IMR-90 (cell line): ENCODE measurements at regions not wholly inside any gene's neighbourhood (a gene's known extent, or its start where the extent isn't known, plus 50 kb on each side); places are given as distances from the start of the nearest gene placed in this dataset.

Experiments used
- ATAC-seq: fragments of 200-7000 bp; cut with Tn5 transposase; 2 replicates; pipeline ENCODE4 v1.9.1; 2020; ENCODE audit warnings: low read depth, mild to moderate bottlenecking, moderate library complexity
- BruUV-seq: library from RNA; stranded (reverse); fragments of 400-500 nt; replicated peaks from 2 replicates; lab custom pipeline; 2021; lab: Mats Ljungman, UMichigan
- CTCF ChIA-PET: fragments of 300-600 bp; formaldehyde crosslinking; extraction: SDS; loops from one replicate; lab custom pipeline; 2021; ENCODE audit warnings: antibody characterized with exemption; lab: Yijun Ruan, JAX
- POLR2A ChIA-PET: fragments of 300-600 bp; sonication (Branson Sonifier 250); formaldehyde crosslinking; loops from one replicate; lab custom pipeline; 2022; ENCODE audit warnings: antibody characterized with exemption; ENCODE audit not compliant: unreplicated experiment; lab: Charles Lee
- DNase-seq: peaks from one replicate; pipeline ENCODE4 v3.0.0; 2013
- H2AFZ ChIP-seq: replicated peaks from 2 replicates; pipeline ENCODE3; 2013; ENCODE audit warnings: low read length, mild to moderate bottlenecking; ENCODE audit not compliant: poor library complexity
- H2AK5ac ChIP-seq: 2 replicates; pipeline ENCODE4 v1.6.1; 2013; ENCODE audit warnings: low read depth, low read length, inconsistent platforms
- H2AK9ac ChIP-seq: replicated peaks from 2 replicates; pipeline ENCODE3; 2013; ENCODE audit warnings: mild to moderate bottlenecking, low read depth, low read length, moderate library complexity; ENCODE audit not compliant: poor library complexity
- H2BK120ac ChIP-seq: 2 replicates; pipeline ENCODE4 v1.6.1; 2013; ENCODE audit warnings: low read depth, low read length, inconsistent platforms
- H2BK15ac ChIP-seq: 3 replicates; pipeline ENCODE4 v1.6.1; 2013; ENCODE audit warnings: low read depth, low read length, inconsistent platforms
- H2BK20ac ChIP-seq: 2 replicates; pipeline ENCODE4 v1.6.1; 2013; ENCODE audit warnings: low read depth, mild to moderate bottlenecking, inconsistent platforms, low read length, moderate library complexity
- H2BK5ac ChIP-seq: 2 replicates; pipeline ENCODE4 v1.6.1; 2013; ENCODE audit warnings: mild to moderate bottlenecking, low read depth, low read length, inconsistent platforms; ENCODE audit not compliant: poor library complexity, severe bottlenecking
- H3K14ac ChIP-seq: replicated peaks from 2 replicates; pipeline ENCODE4 v1.6.1; 2013; ENCODE audit warnings: low read depth, low read length, inconsistent platforms
- H3K18ac ChIP-seq: 2 replicates; pipeline ENCODE4 v1.6.1; 2013; ENCODE audit warnings: low read depth, low read length, control low read depth
- H3K23ac ChIP-seq: 2 replicates; pipeline ENCODE4 v1.6.1; 2013; ENCODE audit warnings: low read depth, low read length, inconsistent platforms
- H3K27ac ChIP-seq: 2 replicates; pipeline ENCODE4 v1.5.1; 2013; ENCODE audit warnings: mild to moderate bottlenecking, control low read depth, low read length; ENCODE audit not compliant: insufficient read depth
- H3K27me3 ChIP-seq: 2 replicates; pipeline ENCODE4 v1.6.1; 2013; ENCODE audit warnings: low read length; ENCODE audit not compliant: control insufficient read depth, insufficient read depth
- H3K36me3 ChIP-seq: 2 replicates; pipeline ENCODE4 v1.6.1; 2013; ENCODE audit warnings: low read length, mixed read lengths; ENCODE audit not compliant: control insufficient read depth, insufficient read depth
- H3K4ac ChIP-seq: 2 replicates; pipeline ENCODE4 v1.6.1; 2013; ENCODE audit warnings: low read depth, low read length, inconsistent platforms
- H3K4me1 ChIP-seq: 2 replicates; pipeline ENCODE4 v1.6.1; 2013; ENCODE audit warnings: low read length, mixed read lengths; ENCODE audit not compliant: control insufficient read depth, insufficient read depth
- H3K4me2 ChIP-seq: 2 replicates; pipeline ENCODE4 v1.6.1; 2013; ENCODE audit warnings: low read depth, mild to moderate bottlenecking, control low read depth, low read length, moderate library complexity
- H3K4me3 ChIP-seq: 2 replicates; pipeline ENCODE4 v1.5.1; 2013; ENCODE audit warnings: low read depth, mild to moderate bottlenecking, control low read depth, low read length, moderate library complexity; ENCODE audit not compliant: insufficient read depth
- H3K56ac ChIP-seq: 2 replicates; pipeline ENCODE4 v1.6.1; 2013; ENCODE audit warnings: low read length, inconsistent platforms; ENCODE audit not compliant: insufficient read depth; ENCODE audit errors: extremely low read depth
- H3K79me1 ChIP-seq, 2 experiments: 2 replicates each; pipeline ENCODE4 v1.6.1; 2013; ENCODE audit warnings: low read length in 2 of 2, inconsistent platforms in 1 of 2, low read depth in 1 of 2
- H3K9ac ChIP-seq: 2 replicates; pipeline ENCODE4 v1.6.1; 2013; ENCODE audit warnings: low read depth, low read length, control low read depth
- H3K9me1 ChIP-seq: 2 replicates; pipeline ENCODE4 v1.6.1; 2013; ENCODE audit warnings: low read length, inconsistent platforms; ENCODE audit not compliant: insufficient read depth
- H3K9me3 ChIP-seq: 2 replicates; pipeline ENCODE4 v1.6.1; 2013; ENCODE audit warnings: low read length; ENCODE audit not compliant: control insufficient read depth, insufficient read depth
- H4K20me1 ChIP-seq: 2 replicates; pipeline ENCODE4 v1.6.1; 2013; ENCODE audit warnings: low read length, inconsistent platforms; ENCODE audit not compliant: insufficient read depth
- H4K5ac ChIP-seq: 2 replicates; pipeline ENCODE4 v1.6.1; 2013; ENCODE audit warnings: mild to moderate bottlenecking, low read depth, low read length, control low read depth
- H4K8ac ChIP-seq, 2 experiments: 2 replicates each; pipeline ENCODE4 v1.6.1; 2013; ENCODE audit warnings: low read depth in 2 of 2, low read length in 2 of 2, control low read depth in 1 of 2, inconsistent platforms in 1 of 2
- H4K91ac ChIP-seq: 2 replicates; pipeline ENCODE4 v1.6.1; 2013; ENCODE audit warnings: low read depth, low read length, inconsistent platforms; ENCODE audit not compliant: insufficient read depth
- BHLHE40 ChIP-seq: fragments of 150-350 bp; IDR thresholded peaks from 2 replicates; pipeline ENCODE4 v1.6.1; 2016; ENCODE audit warnings: mild to moderate bottlenecking, low read depth, low read length
- CEBPB ChIP-seq: IDR thresholded peaks from 2 replicates; pipeline ENCODE4 v1.6.1; 2012; ENCODE audit warnings: low read depth, low read length, improper control_type of control experiment
- CHD1 ChIP-seq: IDR thresholded peaks from 2 replicates; pipeline ENCODE4 v1.6.1; 2012; ENCODE audit warnings: low read depth, low read length, improper control_type of control experiment
- CTCF ChIP-seq: conservative IDR thresholded peaks from 2 replicates; pipeline ENCODE4 v1.5.1; 2012; ENCODE audit warnings: mild to moderate bottlenecking, low read depth, low read length, improper control_type of control experiment
- ELK1 ChIP-seq: fragments of 150-350 bp; IDR thresholded peaks from 2 replicates; pipeline ENCODE4 v1.6.1; 2016; ENCODE audit warnings: low read depth, mild to moderate bottlenecking, low read length, moderate library complexity, borderline replicate concordance
- FOS ChIP-seq: fragments of 150-350 bp; IDR thresholded peaks from 2 replicates; pipeline ENCODE4 v1.6.1; 2016; ENCODE audit warnings: low read depth, low read length
- MAFK ChIP-seq: IDR thresholded peaks from 2 replicates; pipeline ENCODE4 v1.6.1; 2012; ENCODE audit warnings: low read depth, low read length, improper control_type of control experiment
- MAZ ChIP-seq: IDR thresholded peaks from 2 replicates; pipeline ENCODE4 v1.6.1; 2012; ENCODE audit warnings: low read depth, mild to moderate bottlenecking, low read length, improper control_type of control experiment, moderate library complexity, borderline replicate concordance
- MXI1 ChIP-seq: IDR thresholded peaks from 2 replicates; pipeline ENCODE4 v1.6.1; 2012; ENCODE audit warnings: low read depth, mild to moderate bottlenecking, low read length, moderate library complexity, borderline replicate concordance
- NFE2L2 ChIP-seq: fragments of 150-350 bp; IDR thresholded peaks from 2 replicates; pipeline ENCODE4 v1.6.1; 2016; ENCODE audit warnings: low read depth, mild to moderate bottlenecking, low read length
- POLR2A ChIP-seq: IDR thresholded peaks from 2 replicates; pipeline ENCODE4 v1.6.1; 2012; ENCODE audit warnings: mild to moderate bottlenecking, low read depth, low read length
- RAD21 ChIP-seq: IDR thresholded peaks from 2 replicates; pipeline ENCODE4 v1.6.1; 2012; ENCODE audit warnings: low read length, improper control_type of control experiment
- RCOR1 ChIP-seq: IDR thresholded peaks from 2 replicates; pipeline ENCODE4 v1.6.1; 2012; ENCODE audit warnings: mild to moderate bottlenecking, low read length, improper control_type of control experiment; ENCODE audit not compliant: insufficient replicate concordance
- RFX5 ChIP-seq: IDR thresholded peaks from 2 replicates; pipeline ENCODE4 v1.8.0; 2012; ENCODE audit warnings: low read depth, mild to moderate bottlenecking, low read length, moderate library complexity
- SMC3 ChIP-seq: fragments of 150-350 bp; IDR thresholded peaks from 2 replicates; pipeline ENCODE4 v1.6.1; 2016; ENCODE audit warnings: low read depth, mild to moderate bottlenecking, antibody characterized with exemption, low read length, moderate library complexity
- USF2 ChIP-seq: fragments of 150-350 bp; IDR thresholded peaks from 2 replicates; pipeline ENCODE4 v1.6.1; 2017; ENCODE audit warnings: mild to moderate bottlenecking, antibody characterized with exemption, low read length, low read depth
- WGBS, 2 experiments: methylation state at CpG; one replicate each; pipeline versions ENCODE4 v1.1.5 to v1.1.7; 2013; ENCODE audit warnings: missing lambda C conversion rate in 2 of 2; ENCODE audit not compliant: insufficient read length in 1 of 2; ENCODE audit errors: extremely low coverage in 2 of 2; 5-methylcytosine and 5-hydroxymethylcytosine counted together
- dilution Hi-C: fragments of 300-500 bp; cut with HindIII; formaldehyde crosslinking; loops from one replicate; pipeline ENCODE4 v1.14.3; 2018; ENCODE audit warnings: low sequenced_read_pairs; ENCODE audit not compliant: unreplicated experiment
- in situ Hi-C: fragments of 300-500 bp; cut with MboI; formaldehyde crosslinking; loops from 3 replicates; pipeline ENCODE4 v1.14.3; 2019; ENCODE audit warnings: low sequenced_read_pairs, inconsistent platforms, mixed read lengths
- intact Hi-C: fragments of 100-400 bp; cut with micrococcal nuclease; formaldehyde crosslinking; loops from 2 replicates; pipeline ENCODE4 v1.10.0; 2022

GRCh38 chr20:2234598-2235191, 61.1 kb upstream of the TGM3 start:
- Histone ChIP-seq H4K5ac (no peak overlapping the region), H2BK15ac (no peak overlapping the region), H4K20me1 (no peaks in the 10 kb centered on the region), H4K8ac (no peak overlapping the region), H3K27ac (no peak overlapping the region), H3K9me1 (0 out of 2 replicates have a peak, but pooled peaks cover 3% of the 10 kb centered on the region), H3K18ac (no peak overlapping the region), H2BK20ac (no peak overlapping the region), H3K79me1 (no peaks in the 10 kb centered on the region), H3K56ac (no peak overlapping the region), H4K91ac (no peak overlapping the region), H3K36me3 (no peaks in the 10 kb centered on the region), H3K27me3 (no peaks in the 10 kb centered on the region; the same call in 1 of the 2 replicates), H3K9me3 (no peaks in the 10 kb centered on the region), H3K4me2 (no peak overlapping the region), H2BK120ac (no peak overlapping the region), H3K23ac (no peak overlapping the region), H3K9ac (no peak overlapping the region), H3K14ac (no peak overlapping the region), H2AFZ (no peak overlapping the region), H2AK5ac (no peak overlapping the region), H3K4me1 (peaks cover 6% of the 10 kb centered on the region; the same call in 1 of the 2 replicates), H3K4me3 (no peak overlapping the region), H3K4ac (no peak overlapping the region), H2BK5ac (no peak overlapping the region), H2AK9ac (no peak overlapping the region)
- ChIA-PET CTCF (no interaction called here), POLR2A (no interaction called here)
- BruUV-seq: no TSS peak
- TF ChIP-seq CHD1 (no peak), RFX5 (no peak), MAFK (no peak), CTCF (no peak), ELK1 (no peak), RCOR1 (no peak), CEBPB (no peak), MAZ (no peak), USF2 (no peak), FOS (no peak), BHLHE40 (no peak), SMC3 (no peak), RAD21 (no peak), MXI1 (no peak), NFE2L2 (no peak), POLR2A (no peak)
- dilution Hi-C loops: no loop called here
- in situ Hi-C loops: no loop called here
- WGBS, 2 experiments: 60% methylated on average over 1 of the region's 5 CpGs; no CpG with 5 or more reads in 1 of the 2 experiments
- intact Hi-C loops: no loop called here
- DNase-seq (no peak), ATAC-seq (no peak)
